GM19025 (cell line): ENCODE measurements at regions not wholly inside any gene's neighbourhood (a gene's known extent, or its start where the extent isn't known, plus 50 kb on each side); places are given as distances from the start of the nearest gene placed in this dataset.
"Not testable (repeated sequence)": the region's sequence is repeated elsewhere in the genome, so short reads cannot be mapped to it uniquely, and the experiment has no call there.

Experiments
- ATAC-seq: cut with Tn5 transposase; IDR thresholded peaks from one replicate; pipeline ENCODE4 v1.9.1; 2021; ENCODE audit warnings: mild to moderate bottlenecking, low read depth, moderate library complexity; ENCODE audit not compliant: unreplicated experiment

GRCh38 chr10:30560326-30560725 is 69.2 kb downstream of the LYZL2 start:
- no peak for ATAC-seq

GRCh38 chr10:30559180-30559579 is 70.4 kb downstream of the LYZL2 start:
- ATAC-seq = no peak

- ATAC-seq = no peak
These were observed 71.1 kb downstream of the LYZL2 start for GRCh38 chr10:30558411-30558810.

GRCh38 chr10:30557884-30558283 is 71.7 kb downstream of the LYZL2 start:
- ATAC-seq = no peak

- no peak for ATAC-seq
These were observed 73.4 kb downstream of the LYZL2 start for GRCh38 chr10:30556189-30556588.

- no peak for ATAC-seq
These were observed 74.1 kb downstream of the LYZL2 start for GRCh38 chr10:30555465-30555864.

GRCh38 chr10:30554440-30554825 is 75.1 kb downstream of the LYZL2 start:
- no peak for ATAC-seq

GRCh38 chr10:30553626-30554439 is 75.7 kb downstream of the LYZL2 start:
- no peak for ATAC-seq

- no peak for ATAC-seq
These were observed 76.4 kb downstream of the LYZL2 start for GRCh38 chr10:30553018-30553625.

- ATAC-seq = no peak
These were observed 78.4 kb downstream of the LYZL2 start for GRCh38 chr10:30550967-30551815.

- not testable (repeated sequence) for ATAC-seq
These were observed 80.3 kb downstream of the LYZL2 start for GRCh38 chr10:30549134-30549687.

- ATAC-seq = no peak
These were observed 83.0 kb downstream of the LYZL2 start for GRCh38 chr10:30546511-30546910.

GRCh38 chr10:30542895-30543288 is 86.7 kb downstream of the LYZL2 start:
- no peak for ATAC-seq

GRCh38 chr10:30542001-30542894 is 87.3 kb downstream of the LYZL2 start:
- ATAC-seq = no peak

- no peak for ATAC-seq
These were observed 89.3 kb downstream of the LYZL2 start for GRCh38 chr10:30540276-30540675.

GRCh38 chr10:30538086-30538485 is 91.5 kb downstream of the LYZL2 start:
- ATAC-seq = no peak

GRCh38 chr10:30537586-30537985 is 92.0 kb downstream of the LYZL2 start:
- ATAC-seq = no peak

- ATAC-seq = not testable (repeated sequence)
These were observed 92.4 kb downstream of the LYZL2 start for GRCh38 chr10:30537158-30537557.

GRCh38 chr10:30536578-30536977 is 93.0 kb downstream of the LYZL2 start:
- no peak for ATAC-seq

GRCh38 chr10:30535677-30536076 is 93.9 kb downstream of the LYZL2 start:
- ATAC-seq = no peak
